ENCODE measurements at regions not wholly inside any gene's neighbourhood (a gene's known extent, or its start where the extent isn't known, plus 50 kb on each side); places are given as distances from the start of the nearest gene placed in this dataset.

DNA sequence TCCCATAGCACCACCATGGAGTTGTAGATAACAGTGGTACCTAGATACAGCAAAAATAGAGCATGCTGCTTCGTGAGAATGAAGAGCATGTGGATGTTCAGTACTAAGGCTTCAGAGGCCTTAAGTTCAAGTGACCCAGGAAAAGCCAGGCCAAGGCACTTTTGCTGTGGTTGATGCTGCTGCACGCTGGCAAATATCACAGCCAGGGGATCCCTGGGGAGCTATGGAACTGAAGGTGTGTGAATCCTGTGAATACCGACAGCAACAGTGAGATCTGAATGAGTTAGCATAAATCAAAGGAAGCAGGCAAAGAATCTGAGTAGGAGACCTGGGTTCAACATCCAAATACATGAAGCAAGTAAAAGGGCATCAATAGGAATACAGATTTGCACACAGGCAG is 158.6 kb upstream of the THUMPD2 start:
- TF ChIP-seq CEBPB (IDR thresholded peaks at IDR 0.05; ENCODE audit: low read depth, low read length) (no peak), POLR2A (IDR thresholded peaks at IDR 0.05; ENCODE audit: low read depth, low read length) (no peak), SMC3 (IDR thresholded peaks at IDR 0.05; ENCODE audit: low read depth, low read length) (no peak), RCOR1 (IDR thresholded peaks at IDR 0.05; ENCODE audit: insufficient replicate concordance, low read length) (no peak), FOS (IDR thresholded peaks at IDR 0.05; ENCODE audit: low read depth, low read length) (no peak)
- TF ChIP-seq, protein P1, sequence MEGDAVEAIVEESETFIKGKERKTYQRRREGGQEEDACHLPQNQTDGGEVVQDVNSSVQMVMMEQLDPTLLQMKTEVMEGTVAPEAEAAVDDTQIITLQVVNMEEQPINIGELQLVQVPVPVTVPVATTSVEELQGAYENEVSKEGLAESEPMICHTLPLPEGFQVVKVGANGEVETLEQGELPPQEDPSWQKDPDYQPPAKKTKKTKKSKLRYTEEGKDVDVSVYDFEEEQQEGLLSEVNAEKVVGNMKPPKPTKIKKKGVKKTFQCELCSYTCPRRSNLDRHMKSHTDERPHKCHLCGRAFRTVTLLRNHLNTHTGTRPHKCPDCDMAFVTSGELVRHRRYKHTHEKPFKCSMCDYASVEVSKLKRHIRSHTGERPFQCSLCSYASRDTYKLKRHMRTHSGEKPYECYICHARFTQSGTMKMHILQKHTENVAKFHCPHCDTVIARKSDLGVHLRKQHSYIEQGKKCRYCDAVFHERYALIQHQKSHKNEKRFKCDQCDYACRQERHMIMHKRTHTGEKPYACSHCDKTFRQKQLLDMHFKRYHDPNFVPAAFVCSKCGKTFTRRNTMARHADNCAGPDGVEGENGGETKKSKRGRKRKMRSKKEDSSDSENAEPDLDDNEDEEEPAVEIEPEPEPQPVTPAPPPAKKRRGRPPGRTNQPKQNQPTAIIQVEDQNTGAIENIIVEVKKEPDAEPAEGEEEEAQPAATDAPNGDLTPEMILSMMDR (conservative IDR thresholded peaks at IDR 0.05; ENCODE audit: low read depth, low read length): no peak
- TF ChIP-seq, protein P2, sequence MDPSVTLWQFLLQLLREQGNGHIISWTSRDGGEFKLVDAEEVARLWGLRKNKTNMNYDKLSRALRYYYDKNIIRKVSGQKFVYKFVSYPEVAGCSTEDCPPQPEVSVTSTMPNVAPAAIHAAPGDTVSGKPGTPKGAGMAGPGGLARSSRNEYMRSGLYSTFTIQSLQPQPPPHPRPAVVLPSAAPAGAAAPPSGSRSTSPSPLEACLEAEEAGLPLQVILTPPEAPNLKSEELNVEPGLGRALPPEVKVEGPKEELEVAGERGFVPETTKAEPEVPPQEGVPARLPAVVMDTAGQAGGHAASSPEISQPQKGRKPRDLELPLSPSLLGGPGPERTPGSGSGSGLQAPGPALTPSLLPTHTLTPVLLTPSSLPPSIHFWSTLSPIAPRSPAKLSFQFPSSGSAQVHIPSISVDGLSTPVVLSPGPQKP (IDR thresholded peaks at IDR 0.05; ENCODE audit: borderline replicate concordance, low read depth, low read length): no peak
- TF ChIP-seq, protein P3, sequence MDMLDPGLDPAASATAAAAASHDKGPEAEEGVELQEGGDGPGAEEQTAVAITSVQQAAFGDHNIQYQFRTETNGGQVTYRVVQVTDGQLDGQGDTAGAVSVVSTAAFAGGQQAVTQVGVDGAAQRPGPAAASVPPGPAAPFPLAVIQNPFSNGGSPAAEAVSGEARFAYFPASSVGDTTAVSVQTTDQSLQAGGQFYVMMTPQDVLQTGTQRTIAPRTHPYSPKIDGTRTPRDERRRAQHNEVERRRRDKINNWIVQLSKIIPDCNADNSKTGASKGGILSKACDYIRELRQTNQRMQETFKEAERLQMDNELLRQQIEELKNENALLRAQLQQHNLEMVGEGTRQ (IDR thresholded peaks at IDR 0.05; ENCODE audit: low read depth, low read length): no peak
